ENCODE measurements at regions not wholly inside any gene's neighbourhood (a gene's known extent, or its start where the extent isn't known, plus 50 kb on each side); places are given as distances from the start of the nearest gene placed in this dataset.

DNA sequence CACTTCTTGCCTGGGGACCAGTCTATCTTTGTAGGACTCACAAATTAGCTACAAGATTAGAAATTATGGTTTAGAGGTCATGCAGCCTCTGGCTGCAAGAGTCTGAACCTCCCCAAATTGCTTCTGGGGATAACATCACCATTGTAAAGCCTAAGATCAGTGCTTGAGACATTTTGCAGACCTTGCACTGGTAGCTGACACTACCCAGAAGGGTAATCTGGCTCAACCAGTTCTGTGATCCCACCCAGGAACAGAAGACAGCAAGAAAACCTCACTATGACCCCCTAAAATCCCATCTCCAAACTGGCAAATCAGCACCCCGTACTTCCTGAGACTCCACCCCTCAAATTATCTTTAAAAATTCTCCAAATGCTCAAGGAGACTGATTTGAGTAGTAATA is 58.2 kb upstream of the CDK13 start:
- no peak for DNase-seq

DNA sequence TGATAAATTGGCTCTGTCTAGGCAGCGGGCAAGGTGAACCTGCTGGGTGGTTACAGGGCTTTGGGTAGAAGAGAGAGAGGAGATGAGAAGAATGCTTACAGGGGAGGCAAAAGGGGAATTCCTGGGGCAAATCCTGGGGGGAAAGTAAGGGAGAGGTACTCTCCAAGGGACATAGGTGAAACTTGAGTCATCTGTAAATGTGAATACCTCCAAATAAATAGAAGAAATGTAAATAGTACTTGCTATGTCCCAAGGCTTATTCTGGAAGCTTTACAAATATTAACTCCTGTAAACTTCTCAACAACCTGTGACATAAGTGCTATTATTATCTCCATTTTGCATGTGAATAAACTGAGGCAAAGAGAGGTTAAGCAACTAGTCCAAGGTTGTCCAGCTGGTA is 57.7 kb upstream of the CDK13 start:
- no peak for DNase-seq

DNA sequence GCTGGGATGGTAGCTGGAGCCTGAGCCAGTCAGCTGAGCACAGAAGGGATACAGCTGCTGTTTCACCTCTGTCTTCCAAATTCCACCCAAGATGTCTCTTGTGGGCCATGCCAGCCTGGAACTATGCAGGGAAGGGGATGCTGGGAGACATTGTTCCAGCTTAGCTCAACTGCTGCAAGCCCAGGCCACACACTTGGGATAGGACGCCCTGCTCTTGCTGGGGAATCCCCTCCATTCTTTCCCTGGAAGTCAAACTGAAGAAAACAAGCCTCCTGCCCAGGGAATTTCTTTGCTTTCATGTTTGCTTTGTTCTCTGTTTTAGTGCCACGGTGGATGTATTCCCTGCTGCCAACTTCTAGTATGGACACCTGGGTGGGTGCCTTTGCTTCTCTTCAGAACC is 55.2 kb upstream of the CDK13 start:
- no peak for DNase-seq

DNA sequence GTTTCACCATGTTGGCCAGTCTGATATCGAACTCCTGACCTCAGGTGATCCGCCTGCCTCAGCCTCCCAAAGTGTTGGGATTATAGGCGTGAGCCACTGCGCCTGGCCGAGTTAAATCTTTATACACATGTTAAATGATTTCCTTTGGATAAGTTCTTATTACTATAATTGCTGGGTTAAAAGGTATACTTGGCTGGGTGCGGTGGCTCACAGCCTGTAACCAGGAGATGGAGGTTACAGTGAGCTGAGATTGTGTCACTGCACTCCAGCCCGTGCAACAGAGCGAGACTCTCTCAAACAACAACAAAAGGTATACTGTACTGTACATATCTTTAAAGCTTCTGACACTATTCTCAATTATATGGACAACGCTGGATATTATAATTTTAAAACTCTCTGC is 53.2 kb upstream of the CDK13 start:
- DNase-seq, result no peak

DNA sequence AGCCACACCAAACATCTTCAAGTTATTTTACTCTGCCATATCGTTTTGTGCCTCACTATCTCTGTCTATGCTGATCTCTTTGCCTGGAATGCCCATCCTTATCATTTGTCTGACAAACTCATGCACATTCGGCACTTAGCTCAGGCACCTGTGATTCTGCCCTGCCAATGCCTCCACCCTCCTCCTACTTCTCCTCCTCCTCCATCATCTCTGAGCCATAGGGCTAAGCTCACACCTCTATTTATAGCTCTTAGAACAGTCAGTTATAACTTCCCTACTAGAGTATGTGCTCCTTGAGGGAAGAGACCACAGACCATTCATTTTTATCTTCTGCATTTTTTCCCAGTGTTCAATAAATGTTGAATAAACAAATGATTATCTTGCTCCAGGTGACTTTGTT is 51.2 kb upstream of the CDK13 start:
- DNase-seq, result no peak

Measured in activated CD4-positive, alpha-beta T cell treated with anti-CD3 and anti-CD28 coated beads, Interleukin-10, Interleukin-2, amounts not matched to agents 100 ng/mL and 50 ng/mL, durations not matched to agents 16 hours and 8 hours (primary cell).